Activated T-cell treated with anti-CD3 and anti-CD28 coated beads for 48 hours (primary cell): ENCODE measurements at regions not wholly inside any gene's neighbourhood (a gene's known extent, or its start where the extent isn't known, plus 50 kb on each side); places are given as distances from the start of the nearest gene placed in this dataset.

Experiments used
- DNase-seq: peaks from one replicate; pipeline ENCODE4 v3.0.0-alpha.2; 2020; ENCODE audit warnings: low read depth

- DNase-seq, result no peak
Measured at GRCh38 chr12:24080465-24080864, 131.0 kb upstream of the SOX5 start.

- DNase-seq, result no peak
Measured at GRCh38 chr12:24079083-24079482, 129.6 kb upstream of the SOX5 start.

DNA sequence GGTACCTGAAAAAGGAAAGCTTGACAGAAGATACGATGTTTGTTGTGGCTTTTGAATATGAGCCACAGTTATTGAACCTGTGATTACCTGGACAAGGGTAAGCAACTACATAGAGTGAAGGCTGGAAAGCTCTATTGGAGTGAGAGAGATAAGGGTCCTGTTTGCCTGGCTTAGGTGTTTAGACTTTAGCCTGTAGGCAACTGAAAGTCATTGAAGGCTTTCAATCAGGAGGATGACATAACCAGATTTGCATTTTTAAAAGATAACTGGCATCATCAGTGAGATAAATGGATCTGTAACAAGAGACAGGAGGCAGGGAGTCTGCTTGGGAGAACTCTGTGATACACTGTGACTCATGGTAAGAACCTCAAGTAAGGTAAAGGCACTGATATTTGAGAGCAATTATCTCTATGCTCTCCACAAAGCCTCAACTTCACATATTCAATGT lies 128.9 kb upstream of the SOX5 start:
- DNase-seq, result no peak

GRCh38 chr12:24077161-24077560 lies 127.7 kb upstream of the SOX5 start:
- no peak for DNase-seq

- no peak for DNase-seq
Measured at GRCh38 chr12:24075650-24076049, 126.2 kb upstream of the SOX5 start.

GRCh38 chr12:24073170-24073810 lies 123.8 kb upstream of the SOX5 start:
- DNase-seq, result no peak

DNA sequence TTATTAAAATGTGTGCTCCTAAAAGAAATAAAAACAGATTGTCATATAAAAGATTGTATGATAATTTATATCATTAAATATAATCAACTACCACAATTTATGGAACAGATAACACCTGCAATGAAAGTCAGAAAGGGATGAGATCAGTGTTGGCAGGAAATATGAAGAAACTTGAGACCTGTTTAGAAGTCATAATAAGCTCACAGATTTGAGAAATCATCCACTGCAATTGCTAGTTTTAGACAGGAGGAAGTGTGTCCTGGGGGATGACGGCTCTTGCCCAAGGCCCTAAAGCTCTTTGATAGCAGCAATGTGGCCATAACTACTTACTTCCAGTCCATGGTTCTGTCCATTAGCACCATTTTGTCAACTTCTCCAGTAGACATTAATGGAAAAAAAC lies 122.8 kb upstream of the SOX5 start:
- no peak for DNase-seq

- no peak for DNase-seq
Measured at GRCh38 chr12:24071842-24072241, 122.4 kb upstream of the SOX5 start.

- DNase-seq, result no peak
Measured at GRCh38 chr12:24069532-24070395, 120.3 kb upstream of the SOX5 start.

- no peak for DNase-seq
Measured at GRCh38 chr12:24066865-24067264, 117.4 kb upstream of the SOX5 start.

GRCh38 chr12:24066097-24066496 lies 116.6 kb upstream of the SOX5 start:
- no peak for DNase-seq

GRCh38 chr12:24062642-24063245 lies 113.3 kb upstream of the SOX5 start:
- DNase-seq, result no peak

- DNase-seq, result no peak
Measured at GRCh38 chr12:24060089-24060488, 110.6 kb upstream of the SOX5 start.

DNA sequence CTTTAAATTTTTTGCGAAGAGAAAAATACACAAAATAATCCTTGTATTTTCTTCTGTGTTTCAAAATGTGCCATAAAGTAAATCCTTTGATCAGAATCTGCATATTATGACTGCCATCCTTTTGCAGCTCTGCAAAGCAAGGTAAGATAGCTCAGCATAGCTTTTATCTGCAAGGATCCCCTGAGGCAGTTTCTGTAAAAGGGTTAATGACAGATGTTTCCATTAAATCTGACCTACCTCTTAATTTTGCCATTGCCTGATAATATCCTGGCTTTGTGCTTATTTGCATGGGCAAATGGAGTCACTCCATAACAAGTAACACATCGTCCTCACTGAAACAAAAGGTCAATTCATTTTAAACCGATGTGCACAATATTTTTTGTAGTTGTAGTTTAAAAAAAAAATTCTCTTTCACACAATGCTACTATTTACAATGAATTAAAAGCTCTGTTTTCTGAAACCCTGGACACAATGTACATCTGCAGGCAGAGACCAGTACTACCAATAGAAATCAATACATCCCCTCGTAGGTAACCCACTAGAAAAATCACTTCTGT lies 108.5 kb upstream of the SOX5 start:
- DNase-seq, result no peak

DNA sequence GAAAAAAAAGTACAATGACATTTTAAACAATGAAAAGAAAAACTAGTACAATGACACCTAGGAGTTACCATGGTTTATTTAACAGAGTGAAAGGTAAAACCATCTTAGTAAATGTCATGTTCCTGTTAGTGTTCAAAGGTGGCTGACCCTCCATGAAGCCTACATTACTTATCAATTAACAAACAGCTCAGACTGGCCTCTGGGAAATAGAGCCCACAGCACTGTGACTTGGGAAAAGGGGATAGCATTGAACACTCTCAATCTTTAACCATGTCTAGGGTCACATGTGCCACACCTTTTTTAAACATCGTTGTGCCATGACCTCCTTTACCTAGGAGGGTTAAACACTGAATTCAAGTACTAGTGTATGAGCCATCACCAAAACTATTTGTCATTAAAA lies 106.3 kb upstream of the SOX5 start:
- DNase-seq, result no peak

DNA sequence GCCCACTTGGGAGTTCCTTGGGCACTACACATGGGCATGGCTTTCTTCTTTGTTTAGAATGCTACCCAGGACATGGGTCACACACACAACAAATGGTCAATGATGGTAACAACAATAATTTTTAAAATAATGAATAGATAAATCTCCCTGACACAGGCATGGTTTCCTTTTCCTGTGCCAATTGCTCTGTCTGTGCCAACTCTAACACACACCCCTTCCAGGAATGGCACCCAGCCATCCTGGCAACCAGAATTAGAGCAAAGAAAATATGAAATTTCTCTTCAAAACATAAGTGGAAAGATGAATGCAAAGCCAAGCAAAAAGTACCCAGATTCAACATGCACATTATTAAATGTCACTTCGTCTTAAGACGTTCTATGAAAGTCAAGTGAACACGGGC lies 104.9 kb upstream of the SOX5 start:
- DNase-seq, result no peak

GRCh38 chr12:24049728-24050127 lies 100.3 kb upstream of the SOX5 start:
- no peak for DNase-seq

- DNase-seq, result no peak
Measured at GRCh38 chr12:24049101-24049500, 99.6 kb upstream of the SOX5 start.

- DNase-seq, result no peak
Measured at GRCh38 chr12:24048446-24048845, 99.0 kb upstream of the SOX5 start.

GRCh38 chr12:24047326-24047725 lies 97.9 kb upstream of the SOX5 start:
- no peak for DNase-seq

GRCh38 chr12:24045816-24046257 lies 96.4 kb upstream of the SOX5 start:
- DNase-seq, result no peak

DNA sequence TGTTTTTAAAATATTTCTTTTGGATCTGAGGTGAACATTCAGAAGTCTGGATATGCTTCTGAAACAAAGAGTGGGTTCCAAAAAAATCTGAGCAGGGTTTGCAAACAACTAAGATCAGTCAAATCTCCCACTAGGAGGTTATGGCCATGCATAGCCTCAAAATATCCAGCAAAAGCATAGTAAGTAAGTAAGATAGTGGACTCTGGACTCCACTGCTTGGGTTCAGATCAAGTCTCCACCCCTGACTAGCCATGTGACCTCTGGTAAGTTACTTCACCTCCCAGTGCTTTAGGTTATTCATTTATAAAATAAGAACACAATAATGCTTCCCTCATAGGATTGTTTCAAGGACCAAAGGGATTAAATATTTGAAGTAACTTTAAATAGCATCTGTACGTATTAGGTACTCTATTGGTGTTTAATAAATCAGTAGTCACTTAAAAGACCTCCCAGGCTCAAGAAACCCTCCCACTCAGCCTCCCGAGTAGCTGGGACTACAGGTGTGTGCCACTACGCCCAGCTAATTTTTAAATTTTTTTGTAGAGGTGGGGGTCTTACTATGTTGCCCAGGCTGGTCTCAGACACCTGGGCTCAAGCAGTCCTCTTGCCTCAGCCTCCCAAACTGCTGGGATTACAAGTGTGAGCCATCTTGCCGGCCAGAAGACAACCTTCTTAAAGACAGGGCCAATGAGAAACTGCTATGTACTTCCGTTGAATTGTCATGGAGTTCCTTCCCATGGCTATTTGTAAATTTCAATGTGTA lies 95.7 kb upstream of the SOX5 start:
- DNase-seq, result no peak
